ENCODE measurements at regions not wholly inside any gene's neighbourhood (a gene's known extent, or its start where the extent isn't known, plus 50 kb on each side); places are given as distances from the start of the nearest gene placed in this dataset.

DNA sequence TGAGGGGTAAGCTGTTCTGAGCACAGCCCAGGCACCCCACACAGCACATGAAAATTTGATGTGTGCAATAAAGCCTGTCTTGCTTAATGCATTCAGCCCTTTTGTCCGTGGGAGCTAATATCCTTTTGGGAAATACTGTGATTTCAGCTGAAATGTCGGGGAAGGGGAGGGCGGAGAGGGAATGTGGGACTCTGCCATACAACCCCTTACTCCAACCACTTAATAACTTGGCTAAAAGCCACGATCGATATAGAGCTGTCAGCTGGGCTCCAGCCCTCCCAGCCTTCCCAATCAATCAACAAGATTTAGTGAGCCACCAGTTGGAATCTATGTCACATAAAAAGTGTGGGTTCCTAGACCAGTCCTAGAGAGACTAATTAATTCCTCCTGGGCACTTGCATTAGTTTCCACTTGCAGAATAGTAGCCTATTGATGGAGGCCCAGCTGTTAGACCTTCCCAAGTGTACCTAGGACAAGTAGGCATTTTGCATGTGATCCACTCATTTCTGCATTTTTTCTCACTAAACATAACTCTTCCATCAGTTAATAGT, 82.7 kb upstream of the PIRT start:
- TF ChIP-seq, protein P1, sequence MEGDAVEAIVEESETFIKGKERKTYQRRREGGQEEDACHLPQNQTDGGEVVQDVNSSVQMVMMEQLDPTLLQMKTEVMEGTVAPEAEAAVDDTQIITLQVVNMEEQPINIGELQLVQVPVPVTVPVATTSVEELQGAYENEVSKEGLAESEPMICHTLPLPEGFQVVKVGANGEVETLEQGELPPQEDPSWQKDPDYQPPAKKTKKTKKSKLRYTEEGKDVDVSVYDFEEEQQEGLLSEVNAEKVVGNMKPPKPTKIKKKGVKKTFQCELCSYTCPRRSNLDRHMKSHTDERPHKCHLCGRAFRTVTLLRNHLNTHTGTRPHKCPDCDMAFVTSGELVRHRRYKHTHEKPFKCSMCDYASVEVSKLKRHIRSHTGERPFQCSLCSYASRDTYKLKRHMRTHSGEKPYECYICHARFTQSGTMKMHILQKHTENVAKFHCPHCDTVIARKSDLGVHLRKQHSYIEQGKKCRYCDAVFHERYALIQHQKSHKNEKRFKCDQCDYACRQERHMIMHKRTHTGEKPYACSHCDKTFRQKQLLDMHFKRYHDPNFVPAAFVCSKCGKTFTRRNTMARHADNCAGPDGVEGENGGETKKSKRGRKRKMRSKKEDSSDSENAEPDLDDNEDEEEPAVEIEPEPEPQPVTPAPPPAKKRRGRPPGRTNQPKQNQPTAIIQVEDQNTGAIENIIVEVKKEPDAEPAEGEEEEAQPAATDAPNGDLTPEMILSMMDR (conservative IDR thresholded peaks at IDR 0.05 in 1 of 2, IDR thresholded peaks at IDR 0.05 in 1 of 2; ENCODE audit: low read depth in 1 of 2, low read length in 2 of 2): no peak
- TF ChIP-seq EZH2 (IDR thresholded peaks at IDR 0.05; ENCODE audit: low read length, missing control alignments): no peak
